HCT116 (cell line): ENCODE measurements at regions not wholly inside any gene's neighbourhood (a gene's known extent, or its start where the extent isn't known, plus 50 kb on each side); places are given as distances from the start of the nearest gene placed in this dataset.

Experiments used
- ATAC-seq: fragments of 200-7000 bp; cut with Tn5 transposase; 2 replicates; pipeline ENCODE4 v1.9.1; 2020; ENCODE audit warnings: mild to moderate bottlenecking, moderate library complexity
- BruUV-seq: library from RNA; stranded (reverse); fragments of 400-500 nt; replicated peaks from 2 replicates; lab custom pipeline; 2021; lab: Mats Ljungman, UMichigan
- CTCF ChIA-PET: fragments of 300-600 bp; sonication (Branson Sonifier 250); formaldehyde crosslinking; loops from one replicate; lab custom pipeline; 2021; ENCODE audit warnings: antibody characterized with exemption; lab: Charles Lee
- POLR2A ChIA-PET: fragments of 300-600, 350-600 bp; sonication (Branson Sonifier 250); formaldehyde crosslinking; loops from one replicate; lab custom pipeline; 2021; ENCODE audit warnings: antibody characterized with exemption; lab: Charles Lee
- RAD21 ChIA-PET, 2 experiments: fragments of 300-600 bp; sonication (Branson Sonifier 250); formaldehyde crosslinking; loops; one replicate each; lab custom pipeline; 2023; ENCODE audit warnings: low total read pairs in 2 of 2; ENCODE audit not compliant: uncharacterized antibody in 2 of 2, unreplicated experiment in 2 of 2, low non-redundant PET in 1 of 2; lab: Charles Lee
- DNase-seq: peaks from one replicate; pipeline ENCODE4 v3.0.0-alpha.2; 2010; ENCODE audit warnings: low read depth, low spot score
- H2AFZ ChIP-seq: fragments of 200-600 bp; shearing (Covaris generic), sonication (generic); 2 replicates; pipeline ENCODE4 v1.6.1; 2017; ENCODE audit warnings: low read depth, mixed run types, mixed read lengths, antibody characterized with exemption, low read length; ENCODE audit not compliant: poor library complexity, severe bottlenecking
- H3K27ac ChIP-seq: 2 replicates; pipeline ENCODE4 v1.5.1; 2012; ENCODE audit warnings: low read depth, low read length
- H3K27me3 ChIP-seq: fragments of 200-600 bp; sonication (generic); 2 replicates; pipeline ENCODE4 v1.6.1; 2016; ENCODE audit warnings: mixed run types, low read length, mixed read lengths; ENCODE audit not compliant: insufficient read depth
- H3K36me3 ChIP-seq, 2 experiments: fragments of 200-500 bp in 1 of 2; fragments of 200-600 bp in 1 of 2; sonication (Bioruptor generic) in 1 of 2; sonication (generic) in 1 of 2; 2 replicates each; pipeline versions ENCODE4 v1.5.1 to v1.6.1; 2014 to 2016; ENCODE audit warnings: low read length in 2 of 2, inconsistent platforms in 1 of 2, mixed read lengths in 1 of 2, mixed run types in 1 of 2; ENCODE audit not compliant: insufficient read depth in 2 of 2, control insufficient read depth in 1 of 2
- H3K4me1 ChIP-seq, 2 experiments: fragments of 200-600 bp in 1 of 2; sonication (generic) in 1 of 2; 2 replicates each; pipeline versions ENCODE4 v1.5.1 to v1.6.1; 2012 to 2017; ENCODE audit warnings: low read length in 2 of 2, inconsistent platforms in 1 of 2, mild to moderate bottlenecking in 1 of 2, mixed read lengths in 1 of 2, mixed run types in 1 of 2, moderate library complexity in 1 of 2; ENCODE audit not compliant: insufficient read depth in 2 of 2, control insufficient read depth in 1 of 2
- H3K4me2 ChIP-seq: fragments of 200-600 bp; sonication (generic); 2 replicates; pipeline ENCODE4 v1.6.1; 2017; ENCODE audit warnings: mixed run types, low read length, mixed read lengths
- H3K4me3 ChIP-seq, 2 experiments: fragments of 200-600 bp in 1 of 2; sonication (generic) in 1 of 2; replicated peaks in 1 of 2; 2 replicates each; pipeline ENCODE4 v1.5.1; 2011 to 2016; ENCODE audit warnings: low read length in 2 of 2, control low read depth in 1 of 2, low read depth in 1 of 2, mild to moderate bottlenecking in 1 of 2, mixed read lengths in 1 of 2, mixed run types in 1 of 2
- H3K79me2 ChIP-seq: fragments of 200-600 bp; sonication (generic); 2 replicates; pipeline ENCODE4 v1.6.1; 2017; ENCODE audit warnings: mild to moderate bottlenecking, mixed run types, low read length, moderate library complexity, mixed read lengths; ENCODE audit not compliant: insufficient read depth
- H3K9ac ChIP-seq: fragments of 200-600 bp; sonication (generic); 2 replicates; pipeline ENCODE4 v1.6.1; 2016; ENCODE audit warnings: low read length, mixed read lengths
- H3K9me2 ChIP-seq: fragments of 200-600 bp; sonication (generic), shearing (Covaris generic); 2 replicates; pipeline ENCODE4 v1.6.1; 2017; ENCODE audit warnings: mixed run types, mild to moderate bottlenecking, moderate library complexity; ENCODE audit not compliant: insufficient read depth
- H3K9me3 ChIP-seq, 2 experiments: fragments of 200-500 bp in 1 of 2; fragments of 200-600 bp in 1 of 2; sonication (Bioruptor generic) in 1 of 2; sonication (generic) in 1 of 2; 2 replicates each; pipeline ENCODE4 v1.6.1; 2014 to 2017; ENCODE audit warnings: low read length in 2 of 2, mixed read lengths in 2 of 2, inconsistent platforms in 1 of 2, low read depth in 1 of 2, mild to moderate bottlenecking in 1 of 2, mixed run types in 1 of 2, moderate library complexity in 1 of 2; ENCODE audit not compliant: control insufficient read depth in 1 of 2, insufficient read depth in 1 of 2
- H4K20me1 ChIP-seq: fragments of 200-600 bp; sonication (generic), shearing (Covaris generic); 2 replicates; pipeline ENCODE4 v1.6.1; 2017; ENCODE audit warnings: mixed run types, mild to moderate bottlenecking, moderate library complexity; ENCODE audit not compliant: insufficient read depth
- ATF3 ChIP-seq: IDR thresholded peaks from 2 replicates; pipeline ENCODE4 v1.6.1; 2012
- CBX3 ChIP-seq: IDR thresholded peaks from 2 replicates; pipeline ENCODE4 v1.6.1; 2012; ENCODE audit warnings: low read depth
- CEBPB ChIP-seq: IDR thresholded peaks from 2 replicates; pipeline ENCODE4 v1.6.1; 2012; ENCODE audit warnings: low read depth
- EGR1 ChIP-seq: IDR thresholded peaks from 2 replicates; pipeline ENCODE4 v1.6.1; 2012; ENCODE audit warnings: low read depth
- ELF1 ChIP-seq: IDR thresholded peaks from 2 replicates; pipeline ENCODE4 v1.6.1; 2012; ENCODE audit warnings: low read depth, borderline replicate concordance
- EZH2 ChIP-seq: fragments of 200-600 bp; sonication (generic); IDR thresholded peaks from 2 replicates; pipeline ENCODE4 v1.6.1; 2017; ENCODE audit warnings: antibody characterized with exemption, mixed run types
- EZH2phosphoT487 ChIP-seq: fragments of 200-600 bp; IDR thresholded peaks from 2 replicates; pipeline ENCODE4 v1.6.1; 2018; ENCODE audit warnings: antibody characterized with exemption, borderline replicate concordance
- FOSL1 ChIP-seq: IDR thresholded peaks from 2 replicates; pipeline ENCODE4 v1.6.1; 2012; ENCODE audit warnings: low read depth
- JUND ChIP-seq: IDR thresholded peaks from 2 replicates; pipeline ENCODE4 v1.6.1; 2012
- MAX ChIP-seq: IDR thresholded peaks from 2 replicates; pipeline ENCODE4 v1.6.1; 2012
- RAD21 ChIP-seq: IDR thresholded peaks from 2 replicates; pipeline ENCODE4 v1.6.1; 2012; ENCODE audit warnings: low read depth, mild to moderate bottlenecking
- REST ChIP-seq: IDR thresholded peaks from 2 replicates; pipeline ENCODE4 v1.6.1; 2012; ENCODE audit warnings: low read depth
- SIN3A ChIP-seq: IDR thresholded peaks from 2 replicates; pipeline ENCODE4 v1.6.1; 2012; ENCODE audit warnings: low read depth
- SP1 ChIP-seq: IDR thresholded peaks from 2 replicates; pipeline ENCODE4 v1.6.1; 2012; ENCODE audit warnings: low read depth
- SRF ChIP-seq: IDR thresholded peaks from 2 replicates; pipeline ENCODE4 v1.6.1; 2012; ENCODE audit warnings: low read depth
- TCF7L2 ChIP-seq: IDR thresholded peaks from 2 replicates; pipeline ENCODE4 v1.7.0; 2011; ENCODE audit warnings: borderline replicate concordance, inconsistent platforms; ENCODE audit not compliant: insufficient read depth, insufficient read length; ENCODE audit errors: extremely low read depth
- YY1 ChIP-seq: IDR thresholded peaks from 2 replicates; pipeline ENCODE4 v1.6.1; 2011; ENCODE audit warnings: low read length, low read depth, moderate library complexity, mild to moderate bottlenecking; ENCODE audit not compliant: insufficient replicate concordance; ENCODE audit errors: extremely low read depth
- ZBTB33 ChIP-seq: IDR thresholded peaks from 2 replicates; pipeline ENCODE4 v1.6.1; 2011; ENCODE audit warnings: mild to moderate bottlenecking, low read length, moderate library complexity; ENCODE audit not compliant: insufficient replicate concordance; ENCODE audit errors: extremely low read depth
- ZFX ChIP-seq: fragments of 450-650 bp; IDR thresholded peaks from 2 replicates; pipeline ENCODE4 v1.6.1; 2017
- ZNF274 ChIP-seq: fragments of 200-500 bp; sonication (Bioruptor generic); IDR thresholded peaks from 2 replicates; pipeline ENCODE4 v1.6.1; 2014; ENCODE audit warnings: mild to moderate bottlenecking, low read depth, low read length, inconsistent platforms
- intact Hi-C: fragments of 100-400 bp; cut with micrococcal nuclease; formaldehyde crosslinking; loops from 2 replicates; pipeline ENCODE4 v1.10.0; 2022

- Histone ChIP-seq H3K9me3 (no peaks in the 10 kb centered on the region), H2AFZ (no peak overlapping the region), H3K27ac (no peak overlapping the region), H3K9me2 (no peaks in the 10 kb centered on the region), H3K4me1 (no peaks in the 10 kb centered on the region), H3K4me3 (no peak overlapping the region), H3K79me2 (no peaks in the 10 kb centered on the region), H3K9ac (no peak overlapping the region), H3K4me2 (no peak overlapping the region), H4K20me1 (no peaks in the 10 kb centered on the region), H3K36me3 (no peaks in the 10 kb centered on the region), H3K27me3 (no peaks in the 10 kb centered on the region)
- CTCF ChIA-PET = no interaction called here
- no peak for DNase-seq
- TF ChIP-seq REST = no peak
- no peak for TF ChIP-seq CEBPB
- no peak for TF ChIP-seq SRF
- TF ChIP-seq EZH2 = no peak
- TF ChIP-seq EGR1 = no peak
- TF ChIP-seq ATF3 = no peak
- TF ChIP-seq JUND = no peak
- no peak for TF ChIP-seq ZFX
- TF ChIP-seq ZNF274 = no peak
- no peak for TF ChIP-seq FOSL1
- no peak for TF ChIP-seq SIN3A
- no peak for TF ChIP-seq ZBTB33
- TF ChIP-seq MAX = no peak
- TF ChIP-seq RAD21 = no peak
- no peak for TF ChIP-seq YY1
- no peak for TF ChIP-seq EZH2phosphoT487
- no peak for TF ChIP-seq CBX3
- TF ChIP-seq TCF7L2 = no peak
- TF ChIP-seq ELF1 = no peak
- no peak for TF ChIP-seq SP1
- POLR2A ChIA-PET = no interaction called here
- intact Hi-C loops = no loop called here
- ATAC-seq = no peak
- RAD21 ChIA-PET = no interaction called here
- BruUV-seq = no TSS peak
These were observed 176.5 kb downstream of the PSMG1 start for GRCh38 chr21:39006571-39007311.
